Smooth muscle cell (in vitro differentiated cells): ENCODE measurements at regions not wholly inside any gene's neighbourhood (a gene's known extent, or its start where the extent isn't known, plus 50 kb on each side); places are given as distances from the start of the nearest gene placed in this dataset.

Experiments used
- DNase-seq: peaks from one replicate; lab custom pipeline; 2025; ENCODE audit not compliant: unreplicated experiment; lab: John Stamatoyannopoulos, UW
- H2AFZ ChIP-seq: fragments of 200-600 bp; sonication (generic); 2 replicates; pipeline ENCODE4 v1.6.0; 2016; ENCODE audit warnings: antibody characterized with exemption, low read depth, mild to moderate bottlenecking
- H3F3A ChIP-seq: fragments of 200-600 bp; sonication (generic); 2 replicates; pipeline ENCODE4 v1.6.0; 2017; ENCODE audit warnings: antibody characterized with exemption, low read depth
- H3K27ac ChIP-seq: fragments of 200-600 bp; sonication (generic); 2 replicates; pipeline ENCODE4 v1.5.1; 2016; ENCODE audit warnings: low read depth, mild to moderate bottlenecking
- H3K27me3 ChIP-seq: fragments of 200-600 bp; sonication (generic); 2 replicates; pipeline ENCODE4 v1.6.1; 2016; ENCODE audit warnings: low read depth, mild to moderate bottlenecking
- H3K36me3 ChIP-seq: fragments of 200-600 bp; sonication (generic); 2 replicates; pipeline ENCODE4 v1.5.1; 2016; ENCODE audit warnings: low read depth
- H3K4me1 ChIP-seq: fragments of 200-600 bp; sonication (generic); 2 replicates; pipeline ENCODE4 v1.5.1; 2016; ENCODE audit warnings: low read depth
- H3K4me2 ChIP-seq: fragments of 200-600 bp; sonication (generic); 2 replicates; pipeline ENCODE4 v1.6.0; 2016; ENCODE audit warnings: mild to moderate bottlenecking
- H3K4me3 ChIP-seq: fragments of 200-600 bp; sonication (generic); 2 replicates; pipeline ENCODE4 v1.5.1; 2016; ENCODE audit warnings: mild to moderate bottlenecking
- H3K79me2 ChIP-seq: fragments of 200-600 bp; sonication (generic); 2 replicates; pipeline ENCODE4 v1.6.0; 2016; ENCODE audit warnings: low read depth, mild to moderate bottlenecking
- H3K9ac ChIP-seq: fragments of 200-600 bp; sonication (generic); 2 replicates; pipeline ENCODE4 v1.6.0; 2016; ENCODE audit warnings: low read depth
- H3K9me3 ChIP-seq: fragments of 200-600 bp; sonication (generic); replicated peaks from 2 replicates; pipeline ENCODE4 v1.5.1; 2016; ENCODE audit warnings: low read depth
- H4K20me1 ChIP-seq: fragments of 200-600 bp; sonication (generic); 2 replicates; pipeline ENCODE4 v1.6.0; 2016; ENCODE audit warnings: low read depth
- CTCF ChIP-seq: fragments of 200-600 bp; sonication (generic); IDR thresholded peaks from 2 replicates; pipeline ENCODE4 v1.5.1; 2017; ENCODE audit warnings: borderline replicate concordance, mild to moderate bottlenecking, antibody characterized with exemption; ENCODE audit not compliant: insufficient read depth, poor library complexity, severe bottlenecking
- WGBS: methylation state at CpG from one replicate; pipeline ENCODE4 v1.1.7; 2016; ENCODE audit warnings: low lambda C conversion rate; 5-methylcytosine and 5-hydroxymethylcytosine counted together

- no peak overlapping the region for H3K4me2 ChIP-seq
- no peak for TF ChIP-seq CTCF
- H2AFZ ChIP-seq = no peak overlapping the region
- H4K20me1 ChIP-seq = no peaks in the 10 kb centered on the region
- no peaks in the 10 kb centered on the region for H3F3A ChIP-seq
- WGBS = 69% methylated on average over 19 of the region's 19 CpGs
- no peak overlapping the region for H3K4me3 ChIP-seq
- H3K27me3 ChIP-seq = no peaks in the 10 kb centered on the region
- no peaks in the 10 kb centered on the region for H3K36me3 ChIP-seq
- H3K9ac ChIP-seq = no peak overlapping the region
- no peaks in the 10 kb centered on the region for H3K4me1 ChIP-seq
- H3K27ac ChIP-seq = no peak overlapping the region
- H3K79me2 ChIP-seq = no peaks in the 10 kb centered on the region
- H3K9me3 ChIP-seq = no peaks in the 10 kb centered on the region
- DNase-seq = no peak
Observed at GRCh38 chr2:8457699-8458502, 224.0 kb upstream of the ID2 start.

GRCh38 chr2:8458503-8459459 lies 223.1 kb upstream of the ID2 start:
- H3K27ac ChIP-seq = no peak overlapping the region

GRCh38 chr2:8459474-8459873 lies 222.4 kb upstream of the ID2 start:
- Histone ChIP-seq H3F3A (no peaks in the 10 kb centered on the region), H3K4me2 (no peak overlapping the region), H3K27me3 (no peaks in the 10 kb centered on the region), H4K20me1 (no peaks in the 10 kb centered on the region), H3K9ac (no peak overlapping the region), H3K4me3 (no peak overlapping the region), H3K79me2 (no peaks in the 10 kb centered on the region), H3K4me1 (no peaks in the 10 kb centered on the region), H2AFZ (no peak overlapping the region), H3K27ac (no peak overlapping the region), H3K36me3 (no peaks in the 10 kb centered on the region), H3K9me3 (no peaks in the 10 kb centered on the region)
- no peak for DNase-seq
- no peak for TF ChIP-seq CTCF
- 97% methylated on average over 3 of the region's 3 CpGs for WGBS

More at GRCh38 chr2:8458503-8459459, 223.1 kb upstream of the ID2 start:
- H3K9me3 ChIP-seq = no peaks in the 10 kb centered on the region
- H4K20me1 ChIP-seq = no peaks in the 10 kb centered on the region
- H2AFZ ChIP-seq = no peak overlapping the region
- 96% methylated on average over 10 of the region's 10 CpGs for WGBS
- H3K9ac ChIP-seq = no peak overlapping the region
- no peak for TF ChIP-seq CTCF
- H3K4me3 ChIP-seq = no peak overlapping the region
- H3K79me2 ChIP-seq = no peaks in the 10 kb centered on the region
- DNase-seq = no peak
- H3K4me2 ChIP-seq = no peak overlapping the region
- H3K27me3 ChIP-seq = no peaks in the 10 kb centered on the region
- H3K4me1 ChIP-seq = no peaks in the 10 kb centered on the region
- H3K36me3 ChIP-seq = no peaks in the 10 kb centered on the region
- H3F3A ChIP-seq = no peaks in the 10 kb centered on the region
